ENCODE measurements at regions not wholly inside any gene's neighbourhood (a gene's known extent, or its start where the extent isn't known, plus 50 kb on each side); places are given as distances from the start of the nearest gene placed in this dataset.

DNA sequence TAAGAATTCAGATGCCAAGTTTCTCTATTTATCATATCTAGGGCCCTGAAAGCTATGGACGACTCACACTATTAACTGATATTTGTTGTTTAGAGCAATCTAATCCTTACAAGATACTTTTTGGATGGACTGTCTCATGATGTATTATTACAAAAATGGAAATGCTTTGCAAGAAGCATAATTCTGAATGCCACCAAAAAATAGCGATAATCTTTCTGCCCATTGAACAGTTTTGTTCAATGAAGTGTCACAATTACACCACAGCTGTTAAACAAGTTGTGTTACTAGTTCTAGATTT is 460.4 kb upstream of the JARID2 start:
- DNase-seq (no peak), ATAC-seq (no peak)
- intact Hi-C loops (cut with DNase I), result no loop called here
- Histone ChIP-seq H3K4me1 (no peaks in the 10 kb centered on the region), H3K36me3 (replicated peaks in 1 of 2; ENCODE audit: insufficient read depth in 1 of 2, low read depth in 2 of 2) (no peaks in the 10 kb centered on the region), H3K4me3 (no peak overlapping the region), H3K9me3 (no peaks in the 10 kb centered on the region), H3K27ac (no peak overlapping the region), H3K27me3 (no peaks in the 10 kb centered on the region)
- TF ChIP-seq POLR2A (IDR thresholded peaks at IDR 0.05) (no peak), CTCF (IDR thresholded peaks at IDR 0.05) (no peak)
- WGBS, 2 donors, result 78% methylated on average over 2 of the region's 2 CpGs

DNA sequence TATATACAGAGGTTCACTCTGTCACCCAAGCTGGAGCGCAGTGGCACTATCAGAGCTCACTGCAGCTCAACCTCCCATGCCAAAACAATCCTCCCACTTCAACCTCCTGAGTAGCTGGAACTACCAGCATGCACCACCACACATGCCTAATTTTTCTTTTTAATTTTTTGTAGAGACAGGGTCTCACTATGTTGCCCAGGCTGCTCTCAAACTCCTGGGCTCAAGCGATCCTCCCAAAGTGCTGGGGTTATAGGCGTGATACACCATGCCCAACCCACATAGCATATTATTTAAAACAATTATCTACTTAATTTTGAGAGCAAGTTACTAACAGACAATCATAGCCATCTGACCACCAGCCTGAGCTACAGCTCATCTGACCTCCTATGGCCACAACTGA is 459.9 kb upstream of the JARID2 start:
- Histone ChIP-seq H3K4me3 (no peak overlapping the region), H3K36me3 (replicated peaks in 1 of 2; ENCODE audit: insufficient read depth in 1 of 2, low read depth in 2 of 2) (no peaks in the 10 kb centered on the region), H3K9me3 (no peaks in the 10 kb centered on the region), H3K4me1 (no peaks in the 10 kb centered on the region), H3K27ac (no peak overlapping the region), H3K27me3 (no peaks in the 10 kb centered on the region)
- TF ChIP-seq CTCF (IDR thresholded peaks at IDR 0.05) (no peak), POLR2A (IDR thresholded peaks at IDR 0.05) (no peak)
- WGBS, 2 donors, result 90 to 92% methylated on average over 3 of the region's 3 CpGs
- intact Hi-C loops (cut with DNase I), result no loop called here
- no peak for DNase-seq
- ATAC-seq, result no peak

DNA sequence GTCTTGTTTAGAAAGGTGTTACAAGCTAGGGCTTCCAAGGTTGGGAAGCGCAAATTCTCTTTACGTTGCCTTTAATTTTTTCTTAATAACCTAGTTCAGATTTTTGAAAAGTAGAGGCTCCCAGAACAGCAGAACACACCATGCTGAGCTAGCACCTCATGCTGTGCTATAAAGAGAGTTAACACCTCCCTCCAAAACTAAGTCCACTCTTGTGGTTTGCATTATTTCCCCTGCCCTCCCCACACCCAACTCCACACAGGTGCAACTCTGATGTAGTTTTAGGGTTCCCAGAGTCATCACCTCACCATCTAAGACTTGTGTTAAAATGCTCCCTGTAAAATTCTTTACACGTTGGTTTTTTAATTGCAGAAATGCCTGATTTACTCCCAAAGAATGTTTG is 459.4 kb upstream of the JARID2 start:
- no peaks in the 10 kb centered on the region for H3K9me3 ChIP-seq
- intact Hi-C loops (cut with DNase I), result no loop called here
- no peaks in the 10 kb centered on the region for H3K27me3 ChIP-seq
- WGBS, 2 donors, result 67 to 82% methylated on average over 3 of the region's 3 CpGs
- ATAC-seq (no peak), DNase-seq (no peak)
- H3K4me1 ChIP-seq, result no peaks in the 10 kb centered on the region
- no peaks in the 10 kb centered on the region for H3K36me3 ChIP-seq (replicated peaks in 1 of 2; ENCODE audit: insufficient read depth in 1 of 2, low read depth in 2 of 2)
- H3K4me3 ChIP-seq, result no peak overlapping the region
- no peak overlapping the region for H3K27ac ChIP-seq
- TF ChIP-seq POLR2A (IDR thresholded peaks at IDR 0.05), result no peak
- no peak for TF ChIP-seq CTCF (IDR thresholded peaks at IDR 0.05)

GRCh38 chr6:14787250-14787649 is 458.6 kb upstream of the JARID2 start:
- intact Hi-C loops (cut with DNase I), result no loop called here
- Histone ChIP-seq H3K4me1 (no peaks in the 10 kb centered on the region), H3K27ac (no peak overlapping the region), H3K36me3 (replicated peaks in 1 of 2; ENCODE audit: insufficient read depth in 1 of 2, low read depth in 2 of 2) (no peaks in the 10 kb centered on the region), H3K4me3 (no peak overlapping the region), H3K27me3 (no peaks in the 10 kb centered on the region), H3K9me3 (no peaks in the 10 kb centered on the region)
- ATAC-seq, result no peak
- TF ChIP-seq CTCF (IDR thresholded peaks at IDR 0.05) (no peak), POLR2A (IDR thresholded peaks at IDR 0.05) (no peak)
- 92 to 94% methylated on average over 2 of the region's 2 CpGs for WGBS, 2 donors
- no peak for DNase-seq

DNA sequence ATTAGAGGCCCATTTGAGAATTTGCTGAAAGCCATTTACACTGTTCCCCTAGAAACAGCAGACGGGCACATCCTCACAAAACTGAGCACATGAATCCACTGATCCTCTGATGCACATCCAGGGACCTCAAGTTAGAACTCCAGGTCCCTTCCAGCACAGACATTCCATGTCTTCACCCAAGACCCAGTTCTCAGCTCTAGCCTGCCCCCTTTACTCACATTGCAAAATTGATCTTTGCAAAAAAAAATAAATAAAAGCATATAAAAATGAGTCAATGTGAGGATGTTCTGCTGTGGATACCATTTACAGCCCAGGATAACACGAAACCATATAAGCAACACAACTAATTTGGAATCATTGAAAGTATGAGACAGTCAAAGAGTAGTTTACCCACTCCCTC is 458.2 kb upstream of the JARID2 start:
- no peak overlapping the region for H3K27ac ChIP-seq
- TF ChIP-seq CTCF (IDR thresholded peaks at IDR 0.05) (no peak), POLR2A (IDR thresholded peaks at IDR 0.05) (no peak)
- WGBS, 2 donors, result 77 to 88% methylated on average over 2 of the region's 2 CpGs

More for the DNA sequence above, 458.2 kb upstream of the JARID2 start:
- H3K4me1 ChIP-seq, result no peaks in the 10 kb centered on the region
- H3K36me3 ChIP-seq (replicated peaks in 1 of 2; ENCODE audit: insufficient read depth in 1 of 2, low read depth in 2 of 2), result no peaks in the 10 kb centered on the region
- H3K9me3 ChIP-seq, result no peaks in the 10 kb centered on the region
- H3K27me3 ChIP-seq, result no peaks in the 10 kb centered on the region
- no peak for DNase-seq
- intact Hi-C loops (cut with DNase I), result no loop called here
- no peak overlapping the region for H3K4me3 ChIP-seq
- no peak for ATAC-seq

Data from body of pancreas (tissue), 4 donors.